Loucy (cell line): ENCODE measurements at regions not wholly inside any gene's neighbourhood (a gene's known extent, or its start where the extent isn't known, plus 50 kb on each side); places are given as distances from the start of the nearest gene placed in this dataset.

ENCODE experiments used
- EZH2phosphoT487 ChIP-seq: fragments of 200-600 bp; IDR thresholded peaks from 2 replicates; pipeline ENCODE4 v1.6.1; 2018; ENCODE audit warnings: antibody characterized with exemption, mild to moderate bottlenecking, moderate library complexity, borderline replicate concordance
- TF ChIP-seq, protein P1 (sequence below): fragments of 200-600 bp; sonication (generic); conservative IDR thresholded peaks from 2 replicates; pipeline ENCODE4 v1.5.1; 2014; ENCODE audit warnings: mild to moderate bottlenecking, antibody characterized with exemption, low read length

DNA sequence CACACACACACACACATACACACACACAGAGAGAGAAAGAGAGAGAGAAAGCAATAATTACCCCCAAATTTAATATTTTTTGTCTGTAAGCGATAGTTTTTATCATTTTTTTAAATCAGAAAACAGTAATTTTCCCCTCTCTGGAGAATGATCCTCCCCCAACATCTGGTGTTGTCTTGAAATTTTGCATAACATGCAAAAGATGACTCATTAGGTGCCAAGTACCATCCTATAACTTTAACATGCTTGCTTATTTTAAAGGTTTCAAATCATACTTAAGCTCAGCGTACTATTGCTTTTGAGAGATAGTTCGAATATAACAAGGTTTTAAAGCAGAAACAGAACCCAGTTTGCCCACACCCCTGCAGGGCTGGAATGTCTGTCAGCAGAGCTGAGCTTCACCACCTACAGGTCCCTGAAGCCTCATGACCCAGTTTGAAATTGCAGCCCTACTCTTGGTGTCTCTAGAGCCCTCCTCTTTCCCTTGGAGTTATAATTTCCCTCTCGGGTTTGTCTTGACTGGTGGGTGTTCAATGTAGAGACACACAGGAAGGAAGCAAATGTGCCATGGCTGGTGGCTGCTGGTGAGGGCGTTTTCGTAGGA lies 175.0 kb upstream of the HS3ST1 start:
- TF ChIP-seq, protein P1, sequence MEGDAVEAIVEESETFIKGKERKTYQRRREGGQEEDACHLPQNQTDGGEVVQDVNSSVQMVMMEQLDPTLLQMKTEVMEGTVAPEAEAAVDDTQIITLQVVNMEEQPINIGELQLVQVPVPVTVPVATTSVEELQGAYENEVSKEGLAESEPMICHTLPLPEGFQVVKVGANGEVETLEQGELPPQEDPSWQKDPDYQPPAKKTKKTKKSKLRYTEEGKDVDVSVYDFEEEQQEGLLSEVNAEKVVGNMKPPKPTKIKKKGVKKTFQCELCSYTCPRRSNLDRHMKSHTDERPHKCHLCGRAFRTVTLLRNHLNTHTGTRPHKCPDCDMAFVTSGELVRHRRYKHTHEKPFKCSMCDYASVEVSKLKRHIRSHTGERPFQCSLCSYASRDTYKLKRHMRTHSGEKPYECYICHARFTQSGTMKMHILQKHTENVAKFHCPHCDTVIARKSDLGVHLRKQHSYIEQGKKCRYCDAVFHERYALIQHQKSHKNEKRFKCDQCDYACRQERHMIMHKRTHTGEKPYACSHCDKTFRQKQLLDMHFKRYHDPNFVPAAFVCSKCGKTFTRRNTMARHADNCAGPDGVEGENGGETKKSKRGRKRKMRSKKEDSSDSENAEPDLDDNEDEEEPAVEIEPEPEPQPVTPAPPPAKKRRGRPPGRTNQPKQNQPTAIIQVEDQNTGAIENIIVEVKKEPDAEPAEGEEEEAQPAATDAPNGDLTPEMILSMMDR: no peak
- TF ChIP-seq EZH2phosphoT487: no peak
